B cell (primary cell): ENCODE measurements at regions not wholly inside any gene's neighbourhood (a gene's known extent, or its start where the extent isn't known, plus 50 kb on each side); places are given as distances from the start of the nearest gene placed in this dataset.

ENCODE experiments used
- EZH2 ChIP-seq: IDR thresholded peaks from 2 replicates; pipeline ENCODE4 v1.6.1; 2012; ENCODE audit warnings: borderline replicate concordance, low read depth, mild to moderate bottlenecking, moderate library complexity, low read length; ENCODE audit not compliant: insufficient read depth, poor library complexity, severe bottlenecking
- TF ChIP-seq, protein P1 (sequence below): fragments of 200-600 bp; IDR thresholded peaks from one replicate; pipeline ENCODE4 v1.8.0; 2022; ENCODE audit warnings: antibody characterized with exemption, mild to moderate bottlenecking

DNA sequence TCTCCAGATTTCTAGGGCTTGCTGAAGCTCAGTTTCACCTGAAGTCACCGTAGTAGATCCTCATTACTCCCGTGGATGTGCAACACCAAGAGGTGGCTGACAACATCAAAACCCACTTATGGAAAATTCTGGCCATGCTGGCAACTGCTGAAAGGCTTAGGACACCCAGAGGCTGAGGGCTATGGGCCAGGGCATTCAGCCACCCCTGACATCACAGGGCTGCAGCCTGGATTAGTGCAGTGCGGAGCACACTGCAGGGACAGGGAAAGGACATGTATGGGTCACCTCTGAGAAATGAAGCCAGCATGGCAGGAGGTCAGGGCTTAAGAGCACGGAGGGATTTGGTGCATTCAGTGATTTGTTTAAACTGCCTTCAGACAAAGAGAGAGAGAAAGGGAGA, 300.6 kb downstream of the TDRD15 start:
- TF ChIP-seq, protein P1, sequence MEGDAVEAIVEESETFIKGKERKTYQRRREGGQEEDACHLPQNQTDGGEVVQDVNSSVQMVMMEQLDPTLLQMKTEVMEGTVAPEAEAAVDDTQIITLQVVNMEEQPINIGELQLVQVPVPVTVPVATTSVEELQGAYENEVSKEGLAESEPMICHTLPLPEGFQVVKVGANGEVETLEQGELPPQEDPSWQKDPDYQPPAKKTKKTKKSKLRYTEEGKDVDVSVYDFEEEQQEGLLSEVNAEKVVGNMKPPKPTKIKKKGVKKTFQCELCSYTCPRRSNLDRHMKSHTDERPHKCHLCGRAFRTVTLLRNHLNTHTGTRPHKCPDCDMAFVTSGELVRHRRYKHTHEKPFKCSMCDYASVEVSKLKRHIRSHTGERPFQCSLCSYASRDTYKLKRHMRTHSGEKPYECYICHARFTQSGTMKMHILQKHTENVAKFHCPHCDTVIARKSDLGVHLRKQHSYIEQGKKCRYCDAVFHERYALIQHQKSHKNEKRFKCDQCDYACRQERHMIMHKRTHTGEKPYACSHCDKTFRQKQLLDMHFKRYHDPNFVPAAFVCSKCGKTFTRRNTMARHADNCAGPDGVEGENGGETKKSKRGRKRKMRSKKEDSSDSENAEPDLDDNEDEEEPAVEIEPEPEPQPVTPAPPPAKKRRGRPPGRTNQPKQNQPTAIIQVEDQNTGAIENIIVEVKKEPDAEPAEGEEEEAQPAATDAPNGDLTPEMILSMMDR: no peak
- TF ChIP-seq EZH2: no peak
